Endothelial cell of umbilical vein (primary cell): ENCODE measurements at regions not wholly inside any gene's neighbourhood (a gene's known extent, or its start where the extent isn't known, plus 50 kb on each side); places are given as distances from the start of the nearest gene placed in this dataset.

Source experiments
- BruUV-seq: library from RNA; stranded (reverse); fragments of 400-500 nt; replicated peaks from 2 replicates; lab custom pipeline; 2021; lab: Mats Ljungman, UMichigan
- CTCF ChIA-PET: fragments of 300-600, 350-600 bp; sonication (Branson Sonifier 250); formaldehyde crosslinking; loops from one replicate; lab custom pipeline; 2021; ENCODE audit warnings: antibody characterized with exemption, inconsistent platforms; lab: Charles Lee
- POLR2A ChIA-PET: fragments of 300-600, 350-600 bp; sonication (Branson Sonifier 250); formaldehyde crosslinking; loops from one replicate; lab custom pipeline; 2021; ENCODE audit warnings: antibody characterized with exemption, inconsistent platforms; lab: Charles Lee
- DNase-seq: peaks from one replicate; pipeline ENCODE4 v3.0.0-alpha.2; 2011; ENCODE audit warnings: low read depth, low spot score
- FAIRE-seq: peaks from 2 replicates; lab custom pipeline; 2011; peaks lifted over from hg19 to GRCh38; lab: Jason Lieb, UNC
- H2AFZ ChIP-seq: 2 replicates; pipeline ENCODE4 v1.6.0; 2012; ENCODE audit warnings: low read depth, low read length, control low read depth, inconsistent platforms
- H3K27ac ChIP-seq: 2 replicates; pipeline ENCODE4 v1.5.1; 2011; ENCODE audit warnings: low read depth, mild to moderate bottlenecking, control low read depth, low read length, moderate library complexity; ENCODE audit not compliant: insufficient read depth
- H3K27me3 ChIP-seq, 2 experiments: 2 replicates each; pipeline versions ENCODE4 v1.6.0 to v1.6.1; 2011; ENCODE audit warnings: low read length in 2 of 2, mixed read lengths in 1 of 2; ENCODE audit not compliant: control insufficient read depth in 2 of 2, insufficient read depth in 2 of 2
- H3K36me3 ChIP-seq, 2 experiments: 2 replicates in 1 of 2; 3 replicates in 1 of 2; pipeline ENCODE4 v1.5.1; 2011; ENCODE audit warnings: low read length in 2 of 2, mild to moderate bottlenecking in 1 of 2, moderate library complexity in 1 of 2; ENCODE audit not compliant: control insufficient read depth in 2 of 2, insufficient read depth in 2 of 2; ENCODE audit errors: extremely low read depth in 1 of 2
- H3K4me1 ChIP-seq: 3 replicates; pipeline ENCODE4 v1.5.1; 2011; ENCODE audit warnings: mild to moderate bottlenecking, low read length; ENCODE audit not compliant: control insufficient read depth, insufficient read depth; ENCODE audit errors: extremely low read depth
- H3K4me2 ChIP-seq: 2 replicates; pipeline ENCODE4 v1.6.1; 2011; ENCODE audit warnings: low read length, control low read depth, mixed read lengths; ENCODE audit not compliant: insufficient read depth
- H3K4me3 ChIP-seq, 3 experiments: fragments of 200-600 bp in 1 of 3; sonication (generic), shearing (Covaris generic) in 1 of 3; replicated peaks in 1 of 3; 2 replicates each; pipeline ENCODE4 v1.5.1; 2011 to 2016; ENCODE audit warnings: control low read depth in 3 of 3, low read length in 3 of 3, mild to moderate bottlenecking in 2 of 3, inconsistent platforms in 1 of 3, low read depth in 1 of 3, moderate library complexity in 1 of 3; ENCODE audit not compliant: insufficient read depth in 1 of 3
- H3K79me2 ChIP-seq: 2 replicates; pipeline ENCODE4 v1.6.0; 2012; ENCODE audit warnings: low read length, inconsistent platforms; ENCODE audit not compliant: control insufficient read depth, insufficient read depth
- H3K9ac ChIP-seq: replicated peaks from 2 replicates; pipeline ENCODE3; 2011; ENCODE audit warnings: low read length, control low read depth; ENCODE audit not compliant: insufficient read depth; ENCODE audit errors: extremely low read depth
- H3K9me1 ChIP-seq: replicated peaks from 3 replicates; pipeline ENCODE4 v1.6.0; 2011; ENCODE audit warnings: mild to moderate bottlenecking, low read length; ENCODE audit not compliant: control insufficient read depth, insufficient read depth; ENCODE audit errors: extremely low read depth
- H3K9me3 ChIP-seq: replicated peaks from 2 replicates; pipeline ENCODE4 v1.5.1; 2012; ENCODE audit warnings: low read length, inconsistent platforms; ENCODE audit not compliant: control insufficient read depth, insufficient read depth
- H4K20me1 ChIP-seq: replicated peaks from 2 replicates; pipeline ENCODE3; 2011; ENCODE audit warnings: mild to moderate bottlenecking, low read length; ENCODE audit not compliant: control insufficient read depth, insufficient read depth; ENCODE audit errors: extremely low read depth
- CTCF ChIP-seq, 2 donors: IDR thresholded peaks; 1 replicate in 1 of 2; 2 replicates in 1 of 2; pipeline ENCODE4 v1.5.1; 2011; ENCODE audit warnings: low read length in 2 of 2, mild to moderate bottlenecking in 2 of 2, moderate library complexity in 2 of 2, control low read depth in 1 of 2, inconsistent platforms in 1 of 2, low read depth in 1 of 2; ENCODE audit not compliant: insufficient read depth in 1 of 2; ENCODE audit errors: extremely low read depth in 1 of 2
- EZH2 ChIP-seq: IDR thresholded peaks from 2 replicates; pipeline ENCODE4 v1.6.1; 2012; ENCODE audit warnings: borderline replicate concordance, low read depth, mild to moderate bottlenecking, moderate library complexity, low read length, inconsistent platforms; ENCODE audit not compliant: severe bottlenecking
- FOS ChIP-seq: IDR thresholded peaks from 2 replicates; pipeline ENCODE4 v1.6.1; 2011; ENCODE audit warnings: mild to moderate bottlenecking, low read length, moderate library complexity, borderline replicate concordance; ENCODE audit not compliant: insufficient read depth
- GATA2 ChIP-seq: IDR thresholded peaks from 2 replicates; pipeline ENCODE4 v1.7.0; 2011; ENCODE audit warnings: low read depth, mild to moderate bottlenecking, moderate library complexity, mixed read lengths, low read length; ENCODE audit not compliant: insufficient read length, insufficient read depth
- JUN ChIP-seq: IDR thresholded peaks from 2 replicates; pipeline ENCODE4 v1.6.1; 2011; ENCODE audit warnings: borderline replicate concordance, low read depth; ENCODE audit not compliant: insufficient read length, insufficient read depth
- MYC ChIP-seq: IDR thresholded peaks from one replicate; pipeline ENCODE4 v1.6.1; 2011; ENCODE audit warnings: mild to moderate bottlenecking, low read depth, low read length
- POLR2A ChIP-seq: IDR thresholded peaks from 2 replicates; pipeline ENCODE4 v1.6.1; 2012; ENCODE audit warnings: low read depth, mild to moderate bottlenecking, control low read depth, low read length
- POLR2AphosphoS5 ChIP-seq: IDR thresholded peaks from 2 replicates; pipeline ENCODE4 v1.6.1; 2012; ENCODE audit warnings: low read depth, mild to moderate bottlenecking, control low read depth, low read length, moderate library complexity; ENCODE audit not compliant: insufficient read depth
- dilution Hi-C: fragments of 300-500 bp; cut with MboI; formaldehyde crosslinking; loops from one replicate; pipeline ENCODE4 v1.15.0; 2019; ENCODE audit warnings: low sequenced_read_pairs; ENCODE audit not compliant: extremely low pct_ligation_motif_present
- intact Hi-C: fragments of 100-400 bp; cut with micrococcal nuclease; formaldehyde crosslinking; loops from one replicate; pipeline ENCODE4 v1.10.0; 2022
- TF ChIP-seq, protein P1 (sequence below): IDR thresholded peaks from 2 replicates; pipeline ENCODE4 v1.6.1; 2011; ENCODE audit not compliant: insufficient read depth, insufficient read length

DNA sequence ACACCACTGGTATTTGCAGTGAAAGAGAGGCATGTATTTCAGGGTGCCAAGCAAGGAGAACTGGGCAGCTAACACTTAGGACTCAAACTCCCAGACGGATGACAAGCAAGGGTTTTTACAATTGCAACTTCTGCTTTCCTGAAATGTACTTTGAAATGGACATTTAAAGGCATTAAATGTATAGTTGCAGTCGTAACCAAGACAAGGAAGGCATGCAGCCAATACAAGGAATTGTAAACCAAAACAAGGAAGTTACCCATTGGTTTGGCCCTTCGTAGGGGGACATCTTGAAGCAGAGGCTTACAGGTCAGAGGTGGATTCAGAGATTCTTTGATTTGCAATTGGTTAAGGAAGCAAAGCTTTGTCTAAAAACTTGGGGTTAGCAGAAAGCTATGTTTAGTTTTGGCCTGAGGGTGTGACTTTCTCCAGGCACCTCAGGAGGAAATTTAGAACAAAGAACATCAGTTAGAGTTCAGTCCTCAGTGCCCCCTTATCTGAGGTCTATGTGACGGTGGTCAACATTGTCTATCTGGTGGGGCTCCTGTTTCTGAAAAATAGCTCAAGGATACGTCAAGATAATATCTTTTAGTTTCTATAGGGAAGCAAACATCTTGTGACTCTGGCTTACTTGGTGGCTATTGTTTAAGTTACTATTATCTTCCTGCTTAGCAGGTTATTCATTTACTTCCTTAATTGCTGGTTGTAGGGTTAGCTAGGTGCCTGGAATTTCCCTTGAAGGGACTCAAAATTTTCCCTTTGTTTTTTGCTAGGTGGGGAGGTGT lies 266.0 kb downstream of the CD83 start:
- Histone ChIP-seq H3K9me3 (no peaks in the 10 kb centered on the region), H4K20me1 (no peaks in the 10 kb centered on the region), H3K4me1 (no peaks in the 10 kb centered on the region), H3K4me3 (no peak overlapping the region), H3K36me3 (no peaks in the 10 kb centered on the region), H3K27ac (no peak overlapping the region), H3K79me2 (no peaks in the 10 kb centered on the region), H3K9me1 (no peaks in the 10 kb centered on the region), H2AFZ (no peak overlapping the region), H3K9ac (no peak overlapping the region), H3K4me2 (no peak overlapping the region), H3K27me3 (no peaks in the 10 kb centered on the region)
- no TSS peak for BruUV-seq
- CTCF ChIA-PET = no interaction called here
- POLR2A ChIA-PET = no interaction called here
- intact Hi-C loops = no loop called here
- TF ChIP-seq EZH2 (no peak), POLR2A (no peak), CTCF (IDR thresholded peaks at IDR 0.05; ENCODE audit: extremely low read depth in 1 of 2, insufficient read depth in 1 of 2, low read depth in 1 of 2, low read length in 2 of 2) (no peak), FOS (no peak), JUN (no peak), MYC (no peak), POLR2AphosphoS5 (no peak), GATA2 (no peak)
- TF ChIP-seq, protein P1, sequence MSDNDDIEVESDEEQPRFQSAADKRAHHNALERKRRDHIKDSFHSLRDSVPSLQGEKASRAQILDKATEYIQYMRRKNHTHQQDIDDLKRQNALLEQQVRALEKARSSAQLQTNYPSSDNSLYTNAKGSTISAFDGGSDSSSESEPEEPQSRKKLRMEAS = no peak
- DNase-seq (no peak), FAIRE-seq (no peak)
- dilution Hi-C loops = no loop called here
